ENCODE measurements at regions not wholly inside any gene's neighbourhood (a gene's known extent, or its start where the extent isn't known, plus 50 kb on each side); places are given as distances from the start of the nearest gene placed in this dataset.

- TF ChIP-seq CTCF (IDR thresholded peaks at IDR 0.05) (no peak), POLR2A (IDR thresholded peaks at IDR 0.05) (no peak)
Measured at GRCh38 chr4:79049840-79050540, 110.8 kb upstream of the PAQR3 start.

All from esophagus squamous epithelium (tissue), 4 donors.